GM21423 (cell line): ENCODE measurements at regions not wholly inside any gene's neighbourhood (a gene's known extent, or its start where the extent isn't known, plus 50 kb on each side); places are given as distances from the start of the nearest gene placed in this dataset.
"Not testable (repeated sequence)": the region's sequence is repeated elsewhere in the genome, so short reads cannot be mapped to it uniquely, and the experiment has no call there.

Source experiments
- ATAC-seq: cut with Tn5 transposase; IDR thresholded peaks from one replicate; pipeline ENCODE4 v1.9.1; 2021; ENCODE audit warnings: mild to moderate bottlenecking, moderate library complexity; ENCODE audit not compliant: unreplicated experiment

DNA sequence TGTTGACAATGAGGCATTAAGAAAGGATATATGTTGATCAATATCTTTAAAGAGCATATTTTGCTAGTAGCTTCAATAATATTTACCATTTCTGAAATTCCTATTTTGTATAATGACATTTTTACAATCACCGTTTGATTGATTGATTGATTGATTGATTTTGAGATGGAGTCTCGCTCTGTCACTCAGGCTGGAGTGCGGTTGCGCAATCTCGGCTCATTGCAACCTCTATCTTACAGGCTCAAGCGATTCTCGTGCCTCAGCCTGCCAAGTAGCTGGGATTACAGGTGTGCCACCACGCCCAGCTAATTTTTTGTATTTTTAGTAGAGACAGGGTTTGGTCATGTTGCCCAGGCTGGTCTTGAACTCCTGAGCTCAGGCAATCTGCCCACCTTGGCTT lies 150.9 kb upstream of the TEX13D start:
- not testable (repeated sequence) for ATAC-seq

- ATAC-seq, result no peak
Observed at GRCh38 chrX:124190440-124190839, 142.0 kb upstream of the TEX13D start.

DNA sequence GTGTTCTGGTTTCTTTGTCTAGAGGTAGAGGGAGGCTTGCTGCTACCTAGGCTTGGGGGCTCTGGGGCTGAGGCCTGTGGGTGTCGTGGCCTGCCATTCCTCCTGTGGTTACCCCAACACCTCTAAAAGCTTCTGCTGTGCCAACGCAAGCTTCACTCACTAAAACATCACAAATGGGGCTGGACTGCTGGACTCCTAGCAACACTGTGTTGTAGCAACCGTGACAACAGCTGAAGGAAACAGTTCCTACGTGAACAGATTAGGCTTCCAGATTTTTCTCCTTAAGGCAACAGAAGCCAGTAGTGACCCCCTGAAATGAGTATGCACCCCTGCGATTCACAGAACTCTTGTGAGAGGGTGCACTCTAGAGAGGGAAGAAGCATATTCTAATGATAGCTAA lies 138.3 kb upstream of the TEX13D start:
- no peak for ATAC-seq

DNA sequence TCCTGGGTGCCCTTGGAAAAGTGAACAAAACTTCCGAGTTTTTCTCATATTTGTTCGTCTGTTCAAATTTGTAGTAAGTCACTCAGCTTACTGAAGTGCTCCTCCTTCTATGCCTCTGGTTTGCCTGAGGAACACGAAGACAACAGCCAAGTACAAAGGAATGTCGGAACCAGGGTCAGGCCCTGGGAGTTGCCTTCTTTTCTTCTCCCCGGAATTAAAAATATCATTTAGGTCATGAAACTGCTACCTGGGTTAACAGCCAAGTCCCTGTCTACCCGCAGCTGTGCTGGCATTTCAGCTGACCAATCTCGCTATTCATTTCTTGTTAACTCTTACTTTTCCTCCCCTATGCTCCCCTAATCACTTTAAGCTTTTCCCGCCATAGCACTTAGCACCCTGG lies 137.6 kb upstream of the TEX13D start:
- ATAC-seq, result no peak

DNA sequence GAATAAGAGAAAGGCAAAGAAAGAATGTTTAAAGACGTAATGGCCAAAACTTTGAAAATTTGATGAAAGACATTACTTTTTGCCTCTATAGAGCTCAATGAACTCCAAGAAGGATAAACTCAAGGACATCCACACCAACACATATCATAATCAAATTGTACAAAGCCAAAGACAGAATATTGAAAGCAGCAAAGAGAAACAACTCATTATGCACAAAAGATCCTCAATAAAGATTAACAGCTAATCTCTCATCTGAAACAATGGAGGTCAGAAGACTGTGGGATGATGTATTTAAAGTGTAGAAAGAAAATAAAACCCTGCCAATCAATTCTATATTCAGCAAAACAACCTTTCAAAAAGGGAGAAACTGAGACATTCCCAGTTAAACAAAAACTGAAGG lies 129.1 kb upstream of the TEX13D start:
- ATAC-seq, result no peak

DNA sequence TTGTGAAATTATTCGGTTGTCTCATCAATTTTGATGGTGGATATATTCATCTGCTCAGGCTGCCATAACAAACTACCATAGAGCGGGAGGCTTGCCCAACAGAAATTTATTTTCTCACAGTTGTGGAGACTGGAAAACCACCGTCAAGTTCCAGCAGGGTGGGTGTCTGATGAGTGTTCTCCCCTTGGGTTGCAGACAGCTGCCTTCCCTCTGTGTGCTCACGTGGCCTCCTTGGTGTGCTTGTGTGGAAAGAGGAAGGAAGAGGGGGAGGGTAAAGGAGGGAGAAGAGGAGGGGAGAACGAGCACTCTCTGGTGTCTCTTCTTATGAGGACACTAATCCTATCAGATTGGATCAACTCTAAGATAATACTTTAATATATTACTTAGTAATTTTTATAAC lies 123.8 kb upstream of the TEX13D start:
- ATAC-seq, result no peak

DNA sequence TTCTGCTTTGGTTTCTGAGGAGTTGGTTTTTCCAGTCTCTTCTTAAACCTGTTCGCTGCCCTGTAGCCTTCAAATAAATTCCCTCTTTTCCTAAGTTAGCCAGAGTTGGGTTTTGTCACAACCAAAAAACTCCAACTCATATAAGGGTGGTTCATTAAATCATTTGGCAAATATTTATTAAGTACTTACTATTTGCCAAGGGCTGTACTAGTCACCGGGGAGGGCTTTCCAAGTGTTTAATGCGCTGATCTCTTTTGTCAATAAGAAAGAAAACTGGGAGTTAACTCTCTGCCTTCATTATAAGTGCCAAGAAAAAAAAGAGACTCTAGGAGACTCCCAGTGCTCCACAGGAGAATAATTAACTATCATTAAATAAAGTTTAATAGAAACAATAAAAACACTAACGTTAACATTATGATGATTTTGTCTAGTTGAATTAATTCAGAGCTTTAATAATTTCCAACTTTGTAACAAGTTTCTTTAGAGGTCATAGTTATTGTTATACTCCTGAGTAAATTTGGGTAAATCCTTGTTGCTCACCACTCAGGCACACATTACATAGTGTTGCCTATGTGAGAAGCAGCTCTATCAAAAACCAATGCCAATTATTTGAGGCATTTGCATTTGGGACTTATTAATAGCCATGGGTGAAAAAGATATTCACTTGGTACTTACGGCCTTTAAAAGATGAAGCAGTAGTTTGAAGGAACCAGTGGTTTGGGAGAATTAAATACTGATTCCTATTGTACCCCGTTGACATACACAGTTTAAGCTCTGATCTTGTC lies 122.5 kb upstream of the TEX13D start:
- no peak for ATAC-seq

- ATAC-seq, result peak; percentile 74
Observed at GRCh38 chrX:124211312-124211942, 121.0 kb upstream of the TEX13D start.

DNA sequence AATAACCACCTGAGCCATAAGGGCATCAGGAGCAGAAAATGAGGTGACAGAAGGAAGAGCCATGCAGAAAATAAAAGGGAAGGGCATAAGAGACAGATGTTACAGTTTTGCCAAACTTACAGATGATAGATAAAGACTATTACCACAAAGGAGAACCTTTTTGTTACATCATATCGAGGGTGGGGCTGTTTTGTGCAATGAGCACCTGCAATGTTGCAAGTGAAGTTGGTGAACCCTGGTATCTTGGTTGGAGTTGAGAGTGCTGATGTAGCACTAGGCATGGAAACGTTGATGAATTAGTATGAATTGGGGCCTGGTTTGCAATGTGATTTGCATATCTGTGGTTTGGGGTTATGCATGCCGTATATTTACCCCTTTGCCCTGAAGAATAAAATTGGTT lies 119.8 kb upstream of the TEX13D start:
- ATAC-seq, result no peak

- ATAC-seq, result no peak
Observed at GRCh38 chrX:124215786-124216185, 116.7 kb upstream of the TEX13D start.

GRCh38 chrX:124216396-124217115 lies 115.9 kb upstream of the TEX13D start:
- ATAC-seq, result no peak

DNA sequence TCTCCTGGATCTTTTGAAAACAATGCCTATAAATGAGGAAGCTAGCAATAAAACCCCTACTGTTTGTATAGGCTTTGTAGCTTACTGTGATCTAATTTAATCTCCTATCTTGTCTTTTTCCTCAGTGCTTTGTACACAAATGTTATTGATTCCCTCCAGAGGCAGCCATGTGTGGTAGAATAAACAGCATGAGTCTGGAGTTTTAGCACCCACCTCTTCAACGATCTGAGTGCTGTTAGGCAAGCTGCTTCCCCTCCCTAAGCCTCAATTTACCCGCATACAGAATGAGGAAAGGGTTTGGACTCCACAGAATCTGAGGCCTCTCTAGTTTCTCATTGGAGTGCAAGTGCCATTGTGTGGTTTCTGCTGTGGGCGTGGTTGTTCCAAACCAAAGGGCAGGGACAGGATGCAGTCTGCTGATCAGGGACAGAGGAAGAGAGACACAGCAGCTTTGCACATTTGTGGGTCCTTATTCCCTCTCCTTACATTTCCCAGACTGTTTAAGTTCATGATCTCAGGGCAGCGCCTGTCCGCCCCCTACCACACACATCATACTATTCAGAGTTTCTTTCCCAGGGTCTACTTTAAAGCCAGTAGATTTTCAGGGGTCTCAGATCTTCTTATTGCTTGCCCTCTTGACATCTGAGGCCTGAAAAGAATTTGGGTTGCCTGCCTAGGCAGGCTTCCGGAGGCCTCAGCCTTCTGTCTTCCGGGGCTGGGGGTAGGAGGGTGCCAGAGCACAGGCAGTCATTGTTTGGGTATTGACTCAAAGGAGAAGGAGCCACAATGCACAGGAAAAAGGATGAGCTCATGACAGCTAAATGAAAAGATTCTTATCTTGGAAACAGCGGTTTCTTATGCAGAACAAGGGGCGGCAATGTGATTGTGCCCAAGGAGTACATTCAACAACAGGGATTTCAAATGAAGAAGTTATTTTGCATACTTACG lies 114.9 kb upstream of the TEX13D start:
- peak; percentile 77 for ATAC-seq

- no peak for ATAC-seq
Observed at GRCh38 chrX:124223524-124223923, 108.9 kb upstream of the TEX13D start.

DNA sequence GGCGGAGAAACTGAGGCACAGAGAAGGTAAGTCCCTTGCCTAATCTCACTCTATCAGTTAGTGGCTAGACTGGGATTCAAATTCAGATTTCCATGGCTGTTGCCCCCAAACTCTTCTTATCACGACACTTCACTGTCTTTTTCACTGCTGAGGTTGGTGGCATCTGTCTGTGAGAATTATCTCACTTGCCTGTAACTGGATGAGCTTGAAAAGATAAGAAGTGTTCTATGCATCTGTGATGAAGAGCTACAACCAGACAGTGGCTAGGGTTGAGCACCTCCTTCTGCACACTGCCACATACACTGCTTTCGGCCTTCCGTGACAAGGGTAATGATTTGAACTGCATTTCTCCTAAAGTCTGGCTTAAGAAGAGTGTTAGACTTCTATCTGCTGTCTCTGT lies 107.9 kb upstream of the TEX13D start:
- ATAC-seq, result no peak

GRCh38 chrX:124226129-124226528 lies 106.3 kb upstream of the TEX13D start:
- ATAC-seq, result no peak

- no peak for ATAC-seq
Observed at GRCh38 chrX:124228849-124229248, 103.6 kb upstream of the TEX13D start.

- no peak for ATAC-seq
Observed at GRCh38 chrX:124229374-124229773, 103.1 kb upstream of the TEX13D start.

GRCh38 chrX:124230655-124231450 lies 101.6 kb upstream of the TEX13D start:
- no peak for ATAC-seq

GRCh38 chrX:124231451-124231759 lies 101.1 kb upstream of the TEX13D start:
- ATAC-seq, result no peak

- peak; percentile 79 for ATAC-seq
Observed at GRCh38 chrX:124232523-124233201, 99.8 kb upstream of the TEX13D start.
